ENCODE measurements at regions not wholly inside any gene's neighbourhood (a gene's known extent, or its start where the extent isn't known, plus 50 kb on each side); places are given as distances from the start of the nearest gene placed in this dataset.
"Not testable (repeated sequence)": the region's sequence is repeated elsewhere in the genome, so short reads cannot be mapped to it uniquely, and the experiment has no call there.

DNA sequence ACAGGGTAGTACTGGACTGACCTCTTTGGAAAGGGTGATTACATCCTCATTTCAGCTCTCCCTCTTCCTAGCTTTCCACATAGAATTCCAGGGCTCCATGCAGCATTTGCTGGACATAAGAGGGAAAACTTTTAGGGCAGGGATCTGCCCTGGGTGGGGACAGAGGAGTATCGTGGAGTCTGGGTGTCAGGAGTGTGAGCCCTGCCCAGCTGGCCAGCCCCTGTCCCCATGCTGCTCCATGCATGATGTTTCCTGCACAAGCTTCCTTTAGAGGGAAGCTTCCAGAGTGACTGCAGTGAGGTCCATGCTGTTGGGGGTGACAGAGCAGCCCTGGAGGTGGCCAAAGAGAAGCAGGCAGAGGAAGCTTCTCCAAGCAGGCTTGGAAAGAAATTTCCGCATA, 214.5 kb downstream of the POTEH start:
- H4K8ac ChIP-seq (replicated peaks; ENCODE audit: insufficient read length, low read depth, low read length); H3K4me2 ChIP-seq (ENCODE audit: insufficient read depth, insufficient read length, low read length); H3K79me1 ChIP-seq (ENCODE audit: insufficient read depth, low read depth, low read length, poor library complexity, severe bottlenecking); H3K4ac ChIP-seq (ENCODE audit: low read depth, low read length); H3K36me3 Mint-ChIP-seq (ENCODE audit: insufficient read depth in 1 of 3, low read depth in 3 of 3); H2BK15ac ChIP-seq (ENCODE audit: low read depth, low read length); H3K27ac Mint-ChIP-seq; H2BK5ac ChIP-seq (ENCODE audit: insufficient read length, low read length); H2BK20ac ChIP-seq (ENCODE audit: low read depth, low read length, poor library complexity, severe bottlenecking); H3K14ac ChIP-seq (ENCODE audit: insufficient read depth, low read length); DNase-seq; H3K23me2 ChIP-seq (ENCODE audit: insufficient read length, low read depth, low read length, poor library complexity, severe bottlenecking); H4K20me1 ChIP-seq (ENCODE audit: control insufficient read depth, insufficient read depth, insufficient read length); H2AK5ac ChIP-seq (ENCODE audit: insufficient read length, low read length); H3K9me3 ChIP-seq (ENCODE audit: control insufficient read depth, low read depth, low read length); H2BK120ac ChIP-seq (ENCODE audit: low read depth, low read length, poor library complexity, severe bottlenecking); H3K27me3 ChIP-seq (ENCODE audit: insufficient read depth, low read length); H3K4me1 ChIP-seq (ENCODE audit: insufficient read depth, low read length); H3K27ac ChIP-seq (ENCODE audit: insufficient read length, low read depth, low read length); H3K18ac ChIP-seq (ENCODE audit: insufficient read length, low read depth, low read length); H2AFZ ChIP-seq (ENCODE audit: low read length); H3K79me2 ChIP-seq (ENCODE audit: insufficient read depth, low read length); H3K4me1 Mint-ChIP-seq; H4K5ac ChIP-seq (ENCODE audit: insufficient read length, low read depth, low read length); H4K91ac ChIP-seq (ENCODE audit: insufficient read length, low read depth, low read length); H3K23ac ChIP-seq (ENCODE audit: insufficient read length, low read depth, low read length); H3K4me3 Mint-ChIP-seq; H3K27me3 Mint-ChIP-seq (ENCODE audit: low read depth); H2BK12ac ChIP-seq (ENCODE audit: insufficient read length, low read depth, low read length); H3K56ac ChIP-seq (ENCODE audit: insufficient read length, low read depth, low read length); H3K9me3 Mint-ChIP-seq; H3K9ac ChIP-seq (ENCODE audit: extremely low read depth, insufficient read length, low read length); H3T11ph ChIP-seq (ENCODE audit: low read length): not testable (repeated sequence)
- WGBS (ENCODE audit: extremely low coverage, insufficient read length, low lambda C conversion rate) = no CpG with 5 or more reads among the region's 2 CpGs

GRCh38 chr22:15911704-15912103, 221.9 kb downstream of the POTEH start:
- not testable (repeated sequence) for H2BK20ac ChIP-seq (ENCODE audit: low read depth, low read length, poor library complexity, severe bottlenecking); H4K5ac ChIP-seq (ENCODE audit: insufficient read length, low read depth, low read length); DNase-seq; H2AK5ac ChIP-seq (ENCODE audit: insufficient read length, low read length); H4K91ac ChIP-seq (ENCODE audit: insufficient read length, low read depth, low read length); H2BK5ac ChIP-seq (ENCODE audit: insufficient read length, low read length); H2BK15ac ChIP-seq (ENCODE audit: low read depth, low read length); H3K23me2 ChIP-seq (ENCODE audit: insufficient read length, low read depth, low read length, poor library complexity, severe bottlenecking); H2AFZ ChIP-seq (ENCODE audit: low read length); H3K4me3 Mint-ChIP-seq; H3K56ac ChIP-seq (ENCODE audit: insufficient read length, low read depth, low read length); H3K4me1 ChIP-seq (ENCODE audit: insufficient read depth, low read length); H3K18ac ChIP-seq (ENCODE audit: insufficient read length, low read depth, low read length); H3K79me2 ChIP-seq (ENCODE audit: insufficient read depth, low read length); H3K79me1 ChIP-seq (ENCODE audit: insufficient read depth, low read depth, low read length, poor library complexity, severe bottlenecking); H3T11ph ChIP-seq (ENCODE audit: low read length); H3K23ac ChIP-seq (ENCODE audit: insufficient read length, low read depth, low read length); H3K27me3 Mint-ChIP-seq (ENCODE audit: low read depth); H3K9me3 ChIP-seq (ENCODE audit: control insufficient read depth, low read depth, low read length); H3K27me3 ChIP-seq (ENCODE audit: insufficient read depth, low read length); H4K8ac ChIP-seq (replicated peaks; ENCODE audit: insufficient read length, low read depth, low read length); H3K9ac ChIP-seq (ENCODE audit: extremely low read depth, insufficient read length, low read length); H3K4ac ChIP-seq (ENCODE audit: low read depth, low read length); H3K27ac Mint-ChIP-seq; H4K20me1 ChIP-seq (ENCODE audit: control insufficient read depth, insufficient read depth, insufficient read length); H3K14ac ChIP-seq (ENCODE audit: insufficient read depth, low read length); H2BK12ac ChIP-seq (ENCODE audit: insufficient read length, low read depth, low read length); H3K4me2 ChIP-seq (ENCODE audit: insufficient read depth, insufficient read length, low read length); H2BK120ac ChIP-seq (ENCODE audit: low read depth, low read length, poor library complexity, severe bottlenecking); H3K27ac ChIP-seq (ENCODE audit: insufficient read length, low read depth, low read length); H3K36me3 Mint-ChIP-seq (ENCODE audit: insufficient read depth in 1 of 3, low read depth in 3 of 3); H3K4me1 Mint-ChIP-seq
- WGBS (ENCODE audit: extremely low coverage, insufficient read length, low lambda C conversion rate) = no CpG with 5 or more reads among the region's 1 CpG
- H3K9me3 Mint-ChIP-seq = peaks cover 13 to 15% of the 10 kb centered on the region in 2 experiments

All from H9 (cell line).